ENCODE measurements at regions not wholly inside any gene's neighbourhood (a gene's known extent, or its start where the extent isn't known, plus 50 kb on each side); places are given as distances from the start of the nearest gene placed in this dataset.
"Not testable (repeated sequence)": the region's sequence is repeated elsewhere in the genome, so short reads cannot be mapped to it uniquely, and the experiment has no call there.

DNA sequence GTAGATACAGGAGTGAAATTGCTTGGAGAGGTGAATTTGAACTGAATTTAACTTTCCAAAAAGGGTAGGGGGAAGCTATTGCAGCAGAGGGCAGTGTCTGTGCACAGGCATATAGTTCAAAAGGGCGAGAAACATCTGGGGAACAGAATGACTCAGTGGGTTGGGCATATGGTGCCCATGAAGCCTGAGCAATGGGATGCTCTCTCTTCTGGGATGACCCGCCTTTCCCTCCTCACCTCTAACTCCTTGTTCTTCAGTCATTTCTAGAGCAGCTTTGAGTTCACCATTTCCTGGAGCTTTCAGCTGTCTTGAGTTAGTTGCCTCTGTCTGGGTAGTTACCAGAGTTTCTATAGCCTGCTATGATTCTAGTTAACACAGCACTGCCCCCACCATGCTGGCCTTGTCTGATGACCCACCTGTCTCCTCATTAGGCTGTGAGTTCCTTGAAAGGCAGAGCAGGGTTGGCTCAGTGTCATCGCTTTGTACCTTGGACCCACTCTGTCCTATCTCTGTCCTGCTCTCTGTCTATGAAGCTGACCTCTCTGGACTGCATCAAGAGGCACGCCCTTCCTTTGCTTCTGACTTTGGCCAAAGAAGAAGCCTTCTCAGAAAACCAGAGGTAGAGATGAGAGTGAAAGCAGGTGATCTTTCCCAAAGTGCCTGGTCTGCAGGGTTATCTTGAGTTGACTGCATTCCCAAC lies 299.6 kb upstream of the KLF4 start:
- intact Hi-C loops (cut with micrococcal nuclease), result no loop called here
- no peaks in the 10 kb centered on the region for H3K27me3 Mint-ChIP-seq (ENCODE audit: low read depth)

DNA sequence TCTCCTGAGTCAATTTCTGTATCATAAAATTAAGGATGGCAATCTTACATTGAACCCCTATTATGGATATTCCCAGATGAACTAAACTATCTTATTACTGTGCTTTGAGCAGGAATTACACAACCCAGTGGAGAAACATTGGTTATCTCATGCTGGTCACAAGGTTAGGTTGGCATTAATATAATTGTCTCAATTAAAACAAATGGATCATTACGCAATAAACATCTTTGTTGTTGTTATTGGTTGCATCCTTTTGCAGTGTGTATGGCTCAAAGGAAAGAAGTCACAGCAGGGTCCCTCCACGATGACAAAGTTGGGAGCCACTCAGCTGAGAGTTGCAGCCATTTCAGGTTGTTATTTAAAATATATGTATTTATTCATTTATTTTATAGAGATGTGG lies 297.0 kb upstream of the KLF4 start:
- no peak overlapping the region for H3K4me3 Mint-ChIP-seq (ENCODE audit: low read depth)
- intact Hi-C loops (cut with micrococcal nuclease), result no loop called here

More for the DNA sequence above, 299.6 kb upstream of the KLF4 start:
- H3K27ac Mint-ChIP-seq, result no peak overlapping the region
- H3K4me3 Mint-ChIP-seq (ENCODE audit: low read depth), result no peak overlapping the region
- DNase-seq (ENCODE audit: low spot score), result no peak
- H3K4me1 Mint-ChIP-seq (ENCODE audit: low read depth), result no peaks in the 10 kb centered on the region
- H3K36me3 Mint-ChIP-seq (ENCODE audit: low read depth), result no peaks in the 10 kb centered on the region
- no peaks in the 10 kb centered on the region for H3K9me3 Mint-ChIP-seq

DNA sequence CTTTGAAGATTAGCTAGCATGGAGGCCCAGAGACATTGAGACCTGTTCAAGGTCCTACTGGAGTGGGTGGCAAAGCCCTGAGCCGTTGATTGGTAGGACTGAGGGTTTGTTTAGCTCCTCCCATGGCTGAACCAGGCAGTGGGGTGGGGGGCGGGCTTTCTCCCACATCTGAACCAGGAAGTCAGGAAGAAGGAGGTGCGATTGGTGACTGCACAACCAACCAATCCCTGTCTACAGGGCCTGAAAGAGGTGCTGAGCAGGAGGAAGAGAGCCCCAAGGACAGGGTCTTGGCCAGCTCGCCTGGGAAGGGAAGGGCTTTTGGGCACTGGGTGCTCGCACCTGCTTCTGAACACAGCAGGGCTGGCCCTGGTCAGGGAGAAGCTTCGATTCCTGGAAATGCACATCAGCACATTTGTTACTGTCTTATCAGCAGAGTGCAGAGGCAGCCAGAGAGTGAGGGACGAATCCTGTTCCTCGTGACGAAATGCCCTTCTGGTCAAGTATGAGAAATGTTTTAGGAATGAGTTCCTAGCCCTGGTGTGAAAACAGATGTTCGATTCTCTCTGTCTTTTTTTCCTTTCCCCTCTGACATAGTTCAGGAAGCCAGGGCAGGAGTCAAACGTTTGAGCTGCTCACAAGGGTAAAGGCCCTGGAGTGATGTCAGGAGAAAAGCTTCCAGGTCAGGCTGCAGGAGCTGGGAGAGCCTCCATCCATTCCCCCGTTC lies 294.8 kb upstream of the KLF4 start:
- Mint-ChIP-seq H3K36me3 (ENCODE audit: low read depth) (no peaks in the 10 kb centered on the region), H3K4me3 (ENCODE audit: low read depth) (no peak overlapping the region), H3K27ac (no peak overlapping the region), H3K4me1 (ENCODE audit: low read depth) (no peaks in the 10 kb centered on the region), H3K9me3 (no peaks in the 10 kb centered on the region), H3K27me3 (ENCODE audit: low read depth) (no peaks in the 10 kb centered on the region)
- DNase-seq (ENCODE audit: low spot score), result no peak
- intact Hi-C loops (cut with micrococcal nuclease), result no loop called here

More for the DNA sequence above, 297.0 kb upstream of the KLF4 start:
- DNase-seq (ENCODE audit: low spot score), result no peak
- Mint-ChIP-seq H3K27ac (no peak overlapping the region), H3K9me3 (no peaks in the 10 kb centered on the region), H3K4me1 (ENCODE audit: low read depth) (no peaks in the 10 kb centered on the region), H3K36me3 (ENCODE audit: low read depth) (no peaks in the 10 kb centered on the region), H3K27me3 (ENCODE audit: low read depth) (no peaks in the 10 kb centered on the region)

DNA sequence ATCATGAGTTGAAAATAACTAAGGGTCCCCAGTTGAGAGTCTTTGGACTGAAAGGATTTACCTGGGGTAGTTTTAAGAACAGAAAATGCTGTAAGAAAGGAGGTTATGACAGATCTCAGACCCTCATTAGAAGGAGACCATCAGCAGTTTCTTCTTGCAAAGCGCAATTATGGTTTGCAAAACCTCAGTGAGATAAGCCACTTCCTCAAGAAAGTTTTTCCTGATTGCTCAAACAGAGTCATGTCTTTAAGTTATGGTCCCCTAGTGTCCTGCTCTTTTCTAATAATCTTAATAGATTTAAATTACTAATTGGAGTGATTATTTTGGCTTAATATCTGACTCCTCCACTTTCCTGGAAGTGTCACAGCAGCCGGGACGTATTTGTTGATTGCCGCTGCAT lies 293.2 kb upstream of the KLF4 start:
- H3K4me3 Mint-ChIP-seq (ENCODE audit: low read depth), result no peak overlapping the region
- intact Hi-C loops (cut with micrococcal nuclease), result no loop called here
- DNase-seq (ENCODE audit: low spot score), result no peak
- no peaks in the 10 kb centered on the region for H3K4me1 Mint-ChIP-seq (ENCODE audit: low read depth)
- no peaks in the 10 kb centered on the region for H3K36me3 Mint-ChIP-seq (ENCODE audit: low read depth)
- no peaks in the 10 kb centered on the region for H3K9me3 Mint-ChIP-seq
- H3K27me3 Mint-ChIP-seq (ENCODE audit: low read depth), result no peaks in the 10 kb centered on the region
- no peak overlapping the region for H3K27ac Mint-ChIP-seq

DNA sequence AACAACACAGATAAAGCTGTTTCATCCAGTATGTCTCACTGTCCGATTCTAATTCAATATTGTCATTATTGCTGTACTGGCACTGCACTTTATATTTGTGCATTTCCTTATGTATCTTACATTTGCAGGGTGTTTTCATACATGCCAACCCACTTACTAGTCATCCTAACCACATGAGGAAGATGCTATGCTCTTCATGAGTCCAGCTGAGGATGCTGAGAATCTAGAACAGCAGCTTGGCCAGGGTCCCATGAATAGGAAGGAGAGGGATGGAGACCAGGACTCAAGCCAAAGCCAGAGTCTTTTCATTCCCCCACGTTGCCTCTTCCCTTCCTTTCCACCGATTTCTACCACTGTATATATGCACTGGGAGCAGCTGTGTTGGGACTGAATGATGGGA lies 292.8 kb upstream of the KLF4 start:
- H3K36me3 Mint-ChIP-seq (ENCODE audit: low read depth), result no peaks in the 10 kb centered on the region
- no peaks in the 10 kb centered on the region for H3K4me1 Mint-ChIP-seq (ENCODE audit: low read depth)
- no peak overlapping the region for H3K4me3 Mint-ChIP-seq (ENCODE audit: low read depth)
- no peak overlapping the region for H3K27ac Mint-ChIP-seq
- H3K9me3 Mint-ChIP-seq, result no peaks in the 10 kb centered on the region
- no peak for DNase-seq (ENCODE audit: low spot score)
- intact Hi-C loops (cut with micrococcal nuclease), result no loop called here
- H3K27me3 Mint-ChIP-seq (ENCODE audit: low read depth), result no peaks in the 10 kb centered on the region

DNA sequence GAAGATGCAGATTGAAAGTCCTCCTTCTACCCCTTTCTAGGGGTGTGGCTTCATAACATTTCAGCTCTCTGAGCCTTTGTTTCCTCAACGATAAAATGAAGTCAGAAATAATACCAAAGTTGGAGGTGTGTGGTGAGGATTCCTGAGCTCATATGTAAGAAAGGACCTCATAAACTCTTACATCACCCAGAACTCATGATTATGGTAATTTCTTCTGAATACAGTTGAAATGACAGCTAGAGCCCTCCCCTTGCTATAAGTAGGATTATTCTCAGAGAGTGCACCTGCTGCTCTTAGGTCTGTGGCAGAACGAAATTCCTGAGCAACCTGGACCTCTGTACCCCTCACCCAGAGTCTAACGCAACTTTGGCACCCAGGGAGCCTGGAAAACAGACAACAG lies 291.4 kb upstream of the KLF4 start:
- Mint-ChIP-seq H3K4me3 (ENCODE audit: low read depth) (no peak overlapping the region), H3K9me3 (no peaks in the 10 kb centered on the region), H3K27ac (no peak overlapping the region), H3K27me3 (ENCODE audit: low read depth) (no peaks in the 10 kb centered on the region), H3K36me3 (ENCODE audit: low read depth) (no peaks in the 10 kb centered on the region), H3K4me1 (ENCODE audit: low read depth) (no peaks in the 10 kb centered on the region)
- no peak for DNase-seq (ENCODE audit: low spot score)
- intact Hi-C loops (cut with micrococcal nuclease), result no loop called here

DNA sequence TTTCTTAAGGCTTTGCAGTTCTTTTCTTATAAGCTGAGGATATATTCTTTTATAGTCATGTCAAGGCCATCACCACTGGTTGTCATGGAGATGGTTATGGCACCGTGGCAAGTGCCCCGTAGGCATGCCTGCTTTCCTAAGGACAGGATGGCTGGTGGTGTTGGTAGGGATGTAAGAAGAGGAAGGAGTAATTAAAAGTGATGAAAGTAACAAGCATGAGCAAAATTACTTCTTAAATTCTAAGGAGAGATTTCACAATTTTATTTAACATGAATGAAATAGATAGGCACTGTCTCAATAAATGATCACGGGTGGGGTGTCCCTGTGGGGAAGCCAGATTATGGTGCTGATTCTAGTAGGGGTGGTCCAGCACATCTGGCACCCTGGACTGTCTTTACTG lies 290.2 kb upstream of the KLF4 start:
- no peak overlapping the region for H3K4me3 Mint-ChIP-seq (ENCODE audit: low read depth)
- H3K27me3 Mint-ChIP-seq (ENCODE audit: low read depth), result no peaks in the 10 kb centered on the region
- DNase-seq (ENCODE audit: low spot score), result no peak
- H3K27ac Mint-ChIP-seq, result no peak overlapping the region
- intact Hi-C loops (cut with micrococcal nuclease), result no loop called here
- H3K4me1 Mint-ChIP-seq (ENCODE audit: low read depth), result no peaks in the 10 kb centered on the region
- H3K9me3 Mint-ChIP-seq, result no peaks in the 10 kb centered on the region
- no peaks in the 10 kb centered on the region for H3K36me3 Mint-ChIP-seq (ENCODE audit: low read depth)

DNA sequence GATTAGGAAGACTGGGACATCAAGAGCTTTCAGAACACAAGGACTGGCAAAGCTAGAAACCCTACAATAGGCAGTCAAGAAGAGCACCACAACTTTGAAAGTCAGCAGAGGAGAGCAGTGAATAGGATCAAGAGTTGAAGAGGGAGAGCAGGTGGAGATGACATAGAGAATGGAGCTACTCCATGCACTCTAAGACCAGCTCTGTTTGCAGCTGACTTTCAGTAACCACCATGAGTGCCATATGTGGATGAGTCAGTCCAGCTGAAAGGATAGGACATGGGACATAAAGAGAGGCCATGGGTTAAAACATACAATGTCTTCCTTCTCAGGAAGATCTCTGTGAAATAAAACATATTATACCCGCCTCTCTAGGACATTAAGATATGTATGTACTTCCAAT lies 289.1 kb upstream of the KLF4 start:
- intact Hi-C loops (cut with micrococcal nuclease), result no loop called here
- Mint-ChIP-seq H3K27ac (no peak overlapping the region), H3K4me3 (ENCODE audit: low read depth) (no peak overlapping the region), H3K4me1 (ENCODE audit: low read depth) (no peaks in the 10 kb centered on the region), H3K9me3 (peaks cover 4% of the 10 kb centered on the region), H3K27me3 (ENCODE audit: low read depth) (no peaks in the 10 kb centered on the region), H3K36me3 (ENCODE audit: low read depth) (no peaks in the 10 kb centered on the region)
- DNase-seq (ENCODE audit: low spot score), result no peak

DNA sequence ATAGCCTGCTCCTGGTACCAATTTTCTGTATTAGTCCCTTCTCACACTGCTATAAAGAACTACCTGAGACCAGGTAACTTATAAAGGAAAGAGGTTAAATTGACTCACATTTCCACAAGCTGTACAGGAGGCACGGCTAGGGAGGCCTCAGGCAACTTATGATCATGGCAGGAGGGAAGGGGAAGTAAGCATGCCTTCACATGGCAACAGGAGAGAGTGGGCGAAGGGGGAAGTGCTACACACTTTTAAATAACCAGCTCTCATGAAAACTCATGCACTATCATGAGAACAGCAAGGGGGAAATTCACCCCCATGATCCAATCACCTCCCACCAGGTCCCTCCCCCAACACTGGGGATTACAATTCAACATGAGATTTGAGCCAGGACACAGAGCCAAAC lies 284.5 kb upstream of the KLF4 start:
- H3K27ac Mint-ChIP-seq; intact Hi-C loops (cut with micrococcal nuclease); H3K36me3 Mint-ChIP-seq (ENCODE audit: low read depth); H3K27me3 Mint-ChIP-seq (ENCODE audit: low read depth); DNase-seq (ENCODE audit: low spot score); H3K4me1 Mint-ChIP-seq (ENCODE audit: low read depth); H3K4me3 Mint-ChIP-seq (ENCODE audit: low read depth): not testable (repeated sequence)
- H3K9me3 Mint-ChIP-seq, result peaks cover 16% of the 10 kb centered on the region

DNA sequence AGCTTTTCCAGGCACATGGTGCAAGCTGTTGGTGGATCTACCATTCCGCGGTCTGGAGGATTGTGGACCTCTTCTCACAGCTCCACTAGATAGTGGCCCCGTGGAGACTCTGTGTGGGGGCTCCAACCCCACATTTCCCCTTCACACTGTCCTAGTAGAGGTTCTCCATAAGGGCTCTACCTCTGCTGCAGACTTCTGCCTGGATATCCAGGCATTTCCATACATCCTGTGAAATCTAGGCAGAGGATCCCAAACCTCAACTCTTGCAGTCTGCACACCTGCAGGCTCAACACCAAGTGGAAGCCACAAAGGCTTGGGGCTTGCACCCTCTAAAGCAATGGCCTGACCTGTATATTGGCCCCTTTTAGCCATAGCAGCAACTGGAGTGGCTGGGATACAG lies 283.4 kb upstream of the KLF4 start:
- no peaks in the 10 kb centered on the region for H3K4me1 Mint-ChIP-seq (ENCODE audit: low read depth)
- H3K36me3 Mint-ChIP-seq (ENCODE audit: low read depth), result no peaks in the 10 kb centered on the region
- peaks cover 16% of the 10 kb centered on the region for H3K9me3 Mint-ChIP-seq
- no peak overlapping the region for H3K4me3 Mint-ChIP-seq (ENCODE audit: low read depth)
- intact Hi-C loops (cut with micrococcal nuclease), result no loop called here
- DNase-seq (ENCODE audit: low spot score), result no peak
- no peaks in the 10 kb centered on the region for H3K27me3 Mint-ChIP-seq (ENCODE audit: low read depth)
- H3K27ac Mint-ChIP-seq, result no peak overlapping the region

DNA sequence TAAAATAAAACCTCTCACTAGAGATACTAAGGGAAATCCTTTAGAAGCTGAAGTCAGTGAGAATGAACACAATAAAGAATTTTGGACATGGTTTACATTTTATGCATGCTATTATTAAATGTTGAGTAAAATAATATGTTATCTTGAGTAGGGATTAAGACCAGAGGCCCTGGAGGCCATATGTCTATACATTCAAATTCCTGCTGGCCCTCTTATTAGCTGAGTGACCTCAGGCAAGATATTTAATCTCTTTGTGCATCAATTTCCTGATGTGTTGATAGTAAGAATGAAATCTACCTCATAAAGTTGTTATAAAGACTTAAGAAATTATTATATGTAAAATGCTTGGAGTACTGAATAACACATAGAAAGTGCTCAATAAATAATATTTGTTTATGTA lies 281.1 kb upstream of the KLF4 start:
- Mint-ChIP-seq H3K27ac (no peak overlapping the region), H3K4me1 (ENCODE audit: low read depth) (no peaks in the 10 kb centered on the region), H3K36me3 (ENCODE audit: low read depth) (no peaks in the 10 kb centered on the region), H3K9me3 (peaks cover 16% of the 10 kb centered on the region), H3K27me3 (ENCODE audit: low read depth) (no peaks in the 10 kb centered on the region), H3K4me3 (ENCODE audit: low read depth) (no peak overlapping the region)
- intact Hi-C loops (cut with micrococcal nuclease), result no loop called here
- DNase-seq (ENCODE audit: low spot score), result no peak

DNA sequence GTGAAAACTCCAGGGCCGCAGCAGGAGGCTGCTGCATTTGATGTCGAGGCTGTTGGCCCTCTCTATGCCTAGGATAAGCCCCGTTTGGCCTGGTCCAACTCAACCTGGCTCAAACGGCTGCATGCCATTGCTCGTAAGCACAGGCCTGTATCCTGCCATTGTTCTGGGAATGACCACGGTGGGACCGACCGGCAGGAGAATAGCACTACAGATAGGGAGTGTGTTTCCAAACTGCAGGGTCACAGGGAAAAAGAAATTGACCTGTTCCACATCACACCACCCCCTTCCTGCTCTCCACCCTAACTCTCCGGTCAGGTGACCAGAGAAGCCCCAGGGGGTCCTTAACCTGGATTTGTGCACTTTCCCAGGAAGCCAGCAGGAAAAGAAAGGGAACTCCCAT lies 278.7 kb upstream of the KLF4 start:
- Mint-ChIP-seq H3K4me3 (ENCODE audit: low read depth) (no peak overlapping the region), H3K27ac (no peak overlapping the region), H3K36me3 (ENCODE audit: low read depth) (no peaks in the 10 kb centered on the region), H3K4me1 (ENCODE audit: low read depth) (no peaks in the 10 kb centered on the region), H3K27me3 (ENCODE audit: low read depth) (no peaks in the 10 kb centered on the region), H3K9me3 (peaks cover 18% of the 10 kb centered on the region)
- intact Hi-C loops (cut with micrococcal nuclease), result no loop called here
- DNase-seq (ENCODE audit: low spot score), result no peak

DNA sequence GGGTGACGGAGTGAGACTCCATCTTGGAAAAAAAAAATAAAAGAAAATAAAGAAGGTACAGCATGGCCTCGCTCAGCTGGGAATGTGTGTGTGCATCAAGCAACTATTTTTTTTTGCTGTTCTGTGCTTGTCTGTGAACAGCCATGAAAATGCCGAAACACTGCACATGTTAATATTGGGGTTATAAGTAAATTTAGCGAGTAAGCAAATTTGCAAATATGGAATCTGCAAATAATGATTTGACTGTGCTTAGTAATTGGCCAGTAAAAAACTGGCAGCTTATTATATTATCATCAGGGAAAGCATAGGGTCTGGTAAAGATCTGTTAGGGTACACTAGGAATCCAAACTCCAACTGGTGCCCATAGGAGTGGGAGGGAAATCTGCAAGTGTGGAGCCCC lies 278.1 kb upstream of the KLF4 start:
- intact Hi-C loops (cut with micrococcal nuclease), result no loop called here
- Mint-ChIP-seq H3K27me3 (ENCODE audit: low read depth) (no peaks in the 10 kb centered on the region), H3K27ac (no peak overlapping the region), H3K36me3 (ENCODE audit: low read depth) (no peaks in the 10 kb centered on the region), H3K4me1 (ENCODE audit: low read depth) (no peaks in the 10 kb centered on the region), H3K9me3 (peaks cover 14% of the 10 kb centered on the region), H3K4me3 (ENCODE audit: low read depth) (no peak overlapping the region)
- DNase-seq (ENCODE audit: low spot score), result no peak
